Panc1 (cell line): ENCODE measurements at regions not wholly inside any gene's neighbourhood (a gene's known extent, or its start where the extent isn't known, plus 50 kb on each side); places are given as distances from the start of the nearest gene placed in this dataset.

ENCODE experiments used
- POLR2AphosphoS5 ChIP-seq: IDR thresholded peaks from 2 replicates; pipeline ENCODE4 v1.6.1; 2012; ENCODE audit warnings: mild to moderate bottlenecking, low read depth, low read length, moderate library complexity
- SIN3A ChIP-seq: IDR thresholded peaks from 2 replicates; pipeline ENCODE4 v1.6.1; 2012; ENCODE audit warnings: low read depth, mild to moderate bottlenecking, low read length, moderate library complexity, borderline replicate concordance; ENCODE audit not compliant: insufficient read depth
- TCF7L2 ChIP-seq: IDR thresholded peaks from 2 replicates; pipeline ENCODE4 v1.6.1; 2011; ENCODE audit warnings: mild to moderate bottlenecking, low read depth, low read length, inconsistent platforms
- TF ChIP-seq, protein P1 (sequence below): fragments of 450-650 bp; IDR thresholded peaks from 2 replicates; pipeline ENCODE4 v1.5.1; 2017; ENCODE audit warnings: mild to moderate bottlenecking
- TF ChIP-seq, protein P2 (sequence below), 2 experiments: IDR thresholded peaks; 2 replicates each; pipeline ENCODE4 v1.6.1; 2011 to 2012; ENCODE audit warnings: low read depth in 2 of 2, control low read depth in 1 of 2, low read length in 1 of 2, mild to moderate bottlenecking in 1 of 2, moderate library complexity in 1 of 2; ENCODE audit not compliant: insufficient read depth in 1 of 2

DNA sequence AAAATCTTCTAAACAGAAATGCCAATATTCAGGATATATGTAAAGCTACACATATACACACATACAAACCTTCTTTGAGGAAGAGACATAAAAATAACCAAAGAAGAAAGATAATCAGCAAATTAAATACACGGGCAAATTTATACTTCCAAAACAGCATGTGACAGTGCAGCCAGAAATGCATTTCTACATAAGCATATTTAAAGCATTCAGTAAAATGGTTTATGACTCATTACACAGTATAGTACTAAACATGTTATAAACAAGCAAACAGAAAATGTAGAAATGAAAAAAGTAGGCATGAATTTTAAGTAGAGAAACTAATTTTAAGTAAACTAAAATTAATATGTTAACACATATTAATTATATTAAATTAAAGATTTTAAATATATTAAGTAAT, 1717.2 kb downstream of the OTOL1 start:
- TF ChIP-seq, protein P1, sequence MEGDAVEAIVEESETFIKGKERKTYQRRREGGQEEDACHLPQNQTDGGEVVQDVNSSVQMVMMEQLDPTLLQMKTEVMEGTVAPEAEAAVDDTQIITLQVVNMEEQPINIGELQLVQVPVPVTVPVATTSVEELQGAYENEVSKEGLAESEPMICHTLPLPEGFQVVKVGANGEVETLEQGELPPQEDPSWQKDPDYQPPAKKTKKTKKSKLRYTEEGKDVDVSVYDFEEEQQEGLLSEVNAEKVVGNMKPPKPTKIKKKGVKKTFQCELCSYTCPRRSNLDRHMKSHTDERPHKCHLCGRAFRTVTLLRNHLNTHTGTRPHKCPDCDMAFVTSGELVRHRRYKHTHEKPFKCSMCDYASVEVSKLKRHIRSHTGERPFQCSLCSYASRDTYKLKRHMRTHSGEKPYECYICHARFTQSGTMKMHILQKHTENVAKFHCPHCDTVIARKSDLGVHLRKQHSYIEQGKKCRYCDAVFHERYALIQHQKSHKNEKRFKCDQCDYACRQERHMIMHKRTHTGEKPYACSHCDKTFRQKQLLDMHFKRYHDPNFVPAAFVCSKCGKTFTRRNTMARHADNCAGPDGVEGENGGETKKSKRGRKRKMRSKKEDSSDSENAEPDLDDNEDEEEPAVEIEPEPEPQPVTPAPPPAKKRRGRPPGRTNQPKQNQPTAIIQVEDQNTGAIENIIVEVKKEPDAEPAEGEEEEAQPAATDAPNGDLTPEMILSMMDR: no peak
- TF ChIP-seq TCF7L2: no peak
- TF ChIP-seq SIN3A: no peak
- TF ChIP-seq, protein P2, sequence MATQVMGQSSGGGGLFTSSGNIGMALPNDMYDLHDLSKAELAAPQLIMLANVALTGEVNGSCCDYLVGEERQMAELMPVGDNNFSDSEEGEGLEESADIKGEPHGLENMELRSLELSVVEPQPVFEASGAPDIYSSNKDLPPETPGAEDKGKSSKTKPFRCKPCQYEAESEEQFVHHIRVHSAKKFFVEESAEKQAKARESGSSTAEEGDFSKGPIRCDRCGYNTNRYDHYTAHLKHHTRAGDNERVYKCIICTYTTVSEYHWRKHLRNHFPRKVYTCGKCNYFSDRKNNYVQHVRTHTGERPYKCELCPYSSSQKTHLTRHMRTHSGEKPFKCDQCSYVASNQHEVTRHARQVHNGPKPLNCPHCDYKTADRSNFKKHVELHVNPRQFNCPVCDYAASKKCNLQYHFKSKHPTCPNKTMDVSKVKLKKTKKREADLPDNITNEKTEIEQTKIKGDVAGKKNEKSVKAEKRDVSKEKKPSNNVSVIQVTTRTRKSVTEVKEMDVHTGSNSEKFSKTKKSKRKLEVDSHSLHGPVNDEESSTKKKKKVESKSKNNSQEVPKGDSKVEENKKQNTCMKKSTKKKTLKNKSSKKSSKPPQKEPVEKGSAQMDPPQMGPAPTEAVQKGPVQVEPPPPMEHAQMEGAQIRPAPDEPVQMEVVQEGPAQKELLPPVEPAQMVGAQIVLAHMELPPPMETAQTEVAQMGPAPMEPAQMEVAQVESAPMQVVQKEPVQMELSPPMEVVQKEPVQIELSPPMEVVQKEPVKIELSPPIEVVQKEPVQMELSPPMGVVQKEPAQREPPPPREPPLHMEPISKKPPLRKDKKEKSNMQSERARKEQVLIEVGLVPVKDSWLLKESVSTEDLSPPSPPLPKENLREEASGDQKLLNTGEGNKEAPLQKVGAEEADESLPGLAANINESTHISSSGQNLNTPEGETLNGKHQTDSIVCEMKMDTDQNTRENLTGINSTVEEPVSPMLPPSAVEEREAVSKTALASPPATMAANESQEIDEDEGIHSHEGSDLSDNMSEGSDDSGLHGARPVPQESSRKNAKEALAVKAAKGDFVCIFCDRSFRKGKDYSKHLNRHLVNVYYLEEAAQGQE (IDR thresholded peaks at IDR 0.05; ENCODE audit: insufficient read depth in 1 of 2, low read depth in 2 of 2, low read length in 1 of 2): no peak
- TF ChIP-seq POLR2AphosphoS5: no peak
